ENCODE measurements at regions not wholly inside any gene's neighbourhood (a gene's known extent, or its start where the extent isn't known, plus 50 kb on each side); places are given as distances from the start of the nearest gene placed in this dataset.
"Not testable (repeated sequence)": the region's sequence is repeated elsewhere in the genome, so short reads cannot be mapped to it uniquely, and the experiment has no call there.

GRCh38 chr14:21760360-21760759 lies 86.7 kb upstream of the OR4E1 start:
- not testable (repeated sequence) for TF ChIP-seq POLR2AphosphoS5 (IDR thresholded peaks at IDR 0.05); CTCF (IDR thresholded peaks at IDR 0.05); EP300 (IDR thresholded peaks at IDR 0.05; ENCODE audit: low read depth); POLR2A (IDR thresholded peaks at IDR 0.05)
